Endothelial cell of umbilical vein (primary cell): ENCODE measurements at regions not wholly inside any gene's neighbourhood (a gene's known extent, or its start where the extent isn't known, plus 50 kb on each side); places are given as distances from the start of the nearest gene placed in this dataset.

ENCODE experiments used
- BruUV-seq: library from RNA; stranded (reverse); fragments of 400-500 nt; replicated peaks from 2 replicates; lab custom pipeline; 2021; lab: Mats Ljungman, UMichigan
- CTCF ChIA-PET: fragments of 300-600, 350-600 bp; sonication (Branson Sonifier 250); formaldehyde crosslinking; loops from one replicate; lab custom pipeline; 2021; ENCODE audit warnings: antibody characterized with exemption, inconsistent platforms; lab: Charles Lee
- POLR2A ChIA-PET: fragments of 300-600, 350-600 bp; sonication (Branson Sonifier 250); formaldehyde crosslinking; loops from one replicate; lab custom pipeline; 2021; ENCODE audit warnings: antibody characterized with exemption, inconsistent platforms; lab: Charles Lee
- DNase-seq: peaks from one replicate; pipeline ENCODE4 v3.0.0-alpha.2; 2011; ENCODE audit warnings: low read depth, low spot score
- FAIRE-seq: peaks from 2 replicates; lab custom pipeline; 2011; peaks lifted over from hg19 to GRCh38; lab: Jason Lieb, UNC
- H2AFZ ChIP-seq: 2 replicates; pipeline ENCODE4 v1.6.0; 2012; ENCODE audit warnings: low read depth, low read length, control low read depth, inconsistent platforms
- H3K27ac ChIP-seq: 2 replicates; pipeline ENCODE4 v1.5.1; 2011; ENCODE audit warnings: low read depth, mild to moderate bottlenecking, control low read depth, low read length, moderate library complexity; ENCODE audit not compliant: insufficient read depth
- H3K27me3 ChIP-seq, 2 experiments: 2 replicates each; pipeline versions ENCODE4 v1.6.0 to v1.6.1; 2011; ENCODE audit warnings: low read length in 2 of 2, mixed read lengths in 1 of 2; ENCODE audit not compliant: control insufficient read depth in 2 of 2, insufficient read depth in 2 of 2
- H3K36me3 ChIP-seq, 2 experiments: 2 replicates in 1 of 2; 3 replicates in 1 of 2; pipeline ENCODE4 v1.5.1; 2011; ENCODE audit warnings: low read length in 2 of 2, mild to moderate bottlenecking in 1 of 2, moderate library complexity in 1 of 2; ENCODE audit not compliant: control insufficient read depth in 2 of 2, insufficient read depth in 2 of 2; ENCODE audit errors: extremely low read depth in 1 of 2
- H3K4me1 ChIP-seq: 3 replicates; pipeline ENCODE4 v1.5.1; 2011; ENCODE audit warnings: mild to moderate bottlenecking, low read length; ENCODE audit not compliant: control insufficient read depth, insufficient read depth; ENCODE audit errors: extremely low read depth
- H3K4me2 ChIP-seq: 2 replicates; pipeline ENCODE4 v1.6.1; 2011; ENCODE audit warnings: low read length, control low read depth, mixed read lengths; ENCODE audit not compliant: insufficient read depth
- H3K4me3 ChIP-seq, 3 experiments: fragments of 200-600 bp in 1 of 3; sonication (generic), shearing (Covaris generic) in 1 of 3; replicated peaks in 1 of 3; 2 replicates each; pipeline ENCODE4 v1.5.1; 2011 to 2016; ENCODE audit warnings: control low read depth in 3 of 3, low read length in 3 of 3, mild to moderate bottlenecking in 2 of 3, inconsistent platforms in 1 of 3, low read depth in 1 of 3, moderate library complexity in 1 of 3; ENCODE audit not compliant: insufficient read depth in 1 of 3
- H3K79me2 ChIP-seq: 2 replicates; pipeline ENCODE4 v1.6.0; 2012; ENCODE audit warnings: low read length, inconsistent platforms; ENCODE audit not compliant: control insufficient read depth, insufficient read depth
- H3K9ac ChIP-seq: replicated peaks from 2 replicates; pipeline ENCODE3; 2011; ENCODE audit warnings: low read length, control low read depth; ENCODE audit not compliant: insufficient read depth; ENCODE audit errors: extremely low read depth
- H3K9me1 ChIP-seq: replicated peaks from 3 replicates; pipeline ENCODE4 v1.6.0; 2011; ENCODE audit warnings: mild to moderate bottlenecking, low read length; ENCODE audit not compliant: control insufficient read depth, insufficient read depth; ENCODE audit errors: extremely low read depth
- H3K9me3 ChIP-seq: replicated peaks from 2 replicates; pipeline ENCODE4 v1.5.1; 2012; ENCODE audit warnings: low read length, inconsistent platforms; ENCODE audit not compliant: control insufficient read depth, insufficient read depth
- H4K20me1 ChIP-seq: replicated peaks from 2 replicates; pipeline ENCODE3; 2011; ENCODE audit warnings: mild to moderate bottlenecking, low read length; ENCODE audit not compliant: control insufficient read depth, insufficient read depth; ENCODE audit errors: extremely low read depth
- EZH2 ChIP-seq: IDR thresholded peaks from 2 replicates; pipeline ENCODE4 v1.6.1; 2012; ENCODE audit warnings: borderline replicate concordance, low read depth, mild to moderate bottlenecking, moderate library complexity, low read length, inconsistent platforms; ENCODE audit not compliant: severe bottlenecking
- FOS ChIP-seq: IDR thresholded peaks from 2 replicates; pipeline ENCODE4 v1.6.1; 2011; ENCODE audit warnings: mild to moderate bottlenecking, low read length, moderate library complexity, borderline replicate concordance; ENCODE audit not compliant: insufficient read depth
- GATA2 ChIP-seq: IDR thresholded peaks from 2 replicates; pipeline ENCODE4 v1.7.0; 2011; ENCODE audit warnings: low read depth, mild to moderate bottlenecking, moderate library complexity, mixed read lengths, low read length; ENCODE audit not compliant: insufficient read length, insufficient read depth
- JUN ChIP-seq: IDR thresholded peaks from 2 replicates; pipeline ENCODE4 v1.6.1; 2011; ENCODE audit warnings: borderline replicate concordance, low read depth; ENCODE audit not compliant: insufficient read length, insufficient read depth
- MYC ChIP-seq: IDR thresholded peaks from one replicate; pipeline ENCODE4 v1.6.1; 2011; ENCODE audit warnings: mild to moderate bottlenecking, low read depth, low read length
- POLR2A ChIP-seq: IDR thresholded peaks from 2 replicates; pipeline ENCODE4 v1.6.1; 2012; ENCODE audit warnings: low read depth, mild to moderate bottlenecking, control low read depth, low read length
- POLR2AphosphoS5 ChIP-seq: IDR thresholded peaks from 2 replicates; pipeline ENCODE4 v1.6.1; 2012; ENCODE audit warnings: low read depth, mild to moderate bottlenecking, control low read depth, low read length, moderate library complexity; ENCODE audit not compliant: insufficient read depth
- dilution Hi-C: fragments of 300-500 bp; cut with MboI; formaldehyde crosslinking; loops from one replicate; pipeline ENCODE4 v1.15.0; 2019; ENCODE audit warnings: low sequenced_read_pairs; ENCODE audit not compliant: extremely low pct_ligation_motif_present
- intact Hi-C: fragments of 100-400 bp; cut with micrococcal nuclease; formaldehyde crosslinking; loops from one replicate; pipeline ENCODE4 v1.10.0; 2022
- TF ChIP-seq, protein P1 (sequence below), 2 donors: IDR thresholded peaks; 1 replicate in 1 of 2; 2 replicates in 1 of 2; pipeline ENCODE4 v1.5.1; 2011; ENCODE audit warnings: low read length in 2 of 2, mild to moderate bottlenecking in 2 of 2, moderate library complexity in 2 of 2, control low read depth in 1 of 2, inconsistent platforms in 1 of 2, low read depth in 1 of 2; ENCODE audit not compliant: insufficient read depth in 1 of 2; ENCODE audit errors: extremely low read depth in 1 of 2
- TF ChIP-seq, protein P2 (sequence below): IDR thresholded peaks from 2 replicates; pipeline ENCODE4 v1.6.1; 2011; ENCODE audit not compliant: insufficient read depth, insufficient read length

DNA sequence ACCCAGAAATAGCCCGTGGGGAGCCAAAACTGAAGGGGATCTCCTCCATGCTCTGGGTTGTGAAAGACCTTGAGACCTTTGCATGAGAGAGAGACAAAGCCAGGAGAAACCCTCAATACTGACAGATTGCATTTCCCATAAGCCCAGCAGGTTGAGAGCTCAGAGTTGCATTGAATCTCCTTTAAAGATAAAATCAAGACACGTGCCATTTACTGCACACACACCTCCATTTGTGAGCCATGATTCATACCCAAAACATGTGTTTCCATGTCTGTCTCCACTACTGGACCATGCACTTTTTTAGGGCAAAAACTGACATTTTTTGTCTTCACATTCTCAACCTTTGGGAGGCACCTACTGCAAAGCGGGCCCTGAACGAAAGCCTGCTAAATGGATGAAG, 144.0 kb upstream of the NRIP1 start:
- Histone ChIP-seq H3K9ac (no peak overlapping the region), H3K4me1 (no peaks in the 10 kb centered on the region), H3K9me3 (no peaks in the 10 kb centered on the region), H3K4me3 (no peak overlapping the region), H2AFZ (no peak overlapping the region), H3K36me3 (no peaks in the 10 kb centered on the region), H4K20me1 (no peaks in the 10 kb centered on the region), H3K79me2 (no peaks in the 10 kb centered on the region), H3K9me1 (no peaks in the 10 kb centered on the region), H3K4me2 (no peak overlapping the region), H3K27ac (no peak overlapping the region), H3K27me3 (peaks cover 3 to 5% of the 10 kb centered on the region in 2 experiments)
- DNase-seq (no peak), FAIRE-seq (no peak)
- dilution Hi-C loops: no loop called here
- TF ChIP-seq MYC: no peak
- TF ChIP-seq, protein P1, sequence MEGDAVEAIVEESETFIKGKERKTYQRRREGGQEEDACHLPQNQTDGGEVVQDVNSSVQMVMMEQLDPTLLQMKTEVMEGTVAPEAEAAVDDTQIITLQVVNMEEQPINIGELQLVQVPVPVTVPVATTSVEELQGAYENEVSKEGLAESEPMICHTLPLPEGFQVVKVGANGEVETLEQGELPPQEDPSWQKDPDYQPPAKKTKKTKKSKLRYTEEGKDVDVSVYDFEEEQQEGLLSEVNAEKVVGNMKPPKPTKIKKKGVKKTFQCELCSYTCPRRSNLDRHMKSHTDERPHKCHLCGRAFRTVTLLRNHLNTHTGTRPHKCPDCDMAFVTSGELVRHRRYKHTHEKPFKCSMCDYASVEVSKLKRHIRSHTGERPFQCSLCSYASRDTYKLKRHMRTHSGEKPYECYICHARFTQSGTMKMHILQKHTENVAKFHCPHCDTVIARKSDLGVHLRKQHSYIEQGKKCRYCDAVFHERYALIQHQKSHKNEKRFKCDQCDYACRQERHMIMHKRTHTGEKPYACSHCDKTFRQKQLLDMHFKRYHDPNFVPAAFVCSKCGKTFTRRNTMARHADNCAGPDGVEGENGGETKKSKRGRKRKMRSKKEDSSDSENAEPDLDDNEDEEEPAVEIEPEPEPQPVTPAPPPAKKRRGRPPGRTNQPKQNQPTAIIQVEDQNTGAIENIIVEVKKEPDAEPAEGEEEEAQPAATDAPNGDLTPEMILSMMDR (IDR thresholded peaks at IDR 0.05; ENCODE audit: extremely low read depth in 1 of 2, insufficient read depth in 1 of 2, low read depth in 1 of 2, low read length in 2 of 2): no peak
- TF ChIP-seq, protein P2, sequence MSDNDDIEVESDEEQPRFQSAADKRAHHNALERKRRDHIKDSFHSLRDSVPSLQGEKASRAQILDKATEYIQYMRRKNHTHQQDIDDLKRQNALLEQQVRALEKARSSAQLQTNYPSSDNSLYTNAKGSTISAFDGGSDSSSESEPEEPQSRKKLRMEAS: no peak
- TF ChIP-seq FOS: no peak
- no peak for TF ChIP-seq GATA2
- no peak for TF ChIP-seq POLR2A
- no peak for TF ChIP-seq JUN
- TF ChIP-seq EZH2: no peak
- no peak for TF ChIP-seq POLR2AphosphoS5
- POLR2A ChIA-PET: no interaction called here
- BruUV-seq: no TSS peak
- intact Hi-C loops: no loop called here
- CTCF ChIA-PET: interaction anchor here (1.0 kb wide), 1 partner anchor 20 kb away, joined by 3 read pairs; no protein-coding TSS in a partner anchor
